ENCODE measurements at regions not wholly inside any gene's neighbourhood (a gene's known extent, or its start where the extent isn't known, plus 50 kb on each side); places are given as distances from the start of the nearest gene placed in this dataset.

DNA sequence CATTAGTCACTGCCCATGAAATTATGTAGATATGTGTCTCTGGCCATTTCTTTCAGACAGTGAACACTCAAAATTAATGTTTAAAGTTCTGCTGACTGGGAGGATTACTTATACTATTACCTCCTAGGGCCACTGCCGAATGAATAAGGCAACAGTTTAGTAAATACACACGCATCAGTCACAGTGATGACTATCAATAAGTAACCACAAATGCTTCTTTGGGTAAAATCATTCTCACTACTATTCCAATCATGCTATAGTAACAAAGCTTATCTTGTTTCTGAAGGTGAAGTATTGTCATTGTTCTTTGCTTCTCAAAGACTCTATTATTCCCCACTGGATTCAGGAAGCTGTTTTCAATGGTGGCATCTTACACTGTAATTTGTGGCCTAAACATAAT, 478.8 kb downstream of the EPHA3 start:
- Histone ChIP-seq H3K9me3 (replicated peaks; ENCODE audit: control insufficient read depth, insufficient read depth, low read length) (no peaks in the 10 kb centered on the region), H3K9ac (replicated peaks; ENCODE audit: extremely low read depth, insufficient read depth, low read length) (no peak overlapping the region), H3K27me3 (ENCODE audit: control insufficient read depth in 2 of 2, insufficient read depth in 2 of 2, low read length in 2 of 2) (no peaks in the 10 kb centered on the region), H3K36me3 (ENCODE audit: control insufficient read depth in 2 of 2, extremely low read depth in 1 of 2, insufficient read depth in 2 of 2, low read length in 2 of 2) (no peaks in the 10 kb centered on the region), H3K9me1 (replicated peaks; ENCODE audit: control insufficient read depth, extremely low read depth, insufficient read depth, low read length) (no peaks in the 10 kb centered on the region), H4K20me1 (replicated peaks; ENCODE audit: control insufficient read depth, extremely low read depth, insufficient read depth, low read length) (no peaks in the 10 kb centered on the region), H3K4me1 (ENCODE audit: control insufficient read depth, extremely low read depth, insufficient read depth, low read length) (no peaks in the 10 kb centered on the region), H3K27ac (ENCODE audit: insufficient read depth, low read depth, low read length) (no peak overlapping the region), H3K4me3 (replicated peaks in 1 of 3; ENCODE audit: insufficient read depth in 1 of 3, low read depth in 1 of 3, low read length in 3 of 3) (no peak overlapping the region), H3K79me2 (ENCODE audit: control insufficient read depth, insufficient read depth, low read length) (no peaks in the 10 kb centered on the region), H3K4me2 (ENCODE audit: insufficient read depth, low read length) (no peak overlapping the region), H2AFZ (ENCODE audit: low read depth, low read length) (no peak overlapping the region)
- intact Hi-C loops (cut with micrococcal nuclease) (no loop called here), dilution Hi-C loops (cut with MboI; ENCODE audit: extremely low pct_ligation_motif_present, low sequenced_read_pairs) (no loop called here)
- BruUV-seq (replicated peaks), result no TSS peak
- DNase-seq (ENCODE audit: low read depth, low spot score), result no peak
- FAIRE-seq, result no peak
- ChIA-PET POLR2A (no interaction called here), CTCF (no interaction called here)
- TF ChIP-seq JUN (IDR thresholded peaks at IDR 0.05; ENCODE audit: borderline replicate concordance, insufficient read depth, insufficient read length, low read depth) (no peak), GATA2 (IDR thresholded peaks at IDR 0.05; ENCODE audit: insufficient read depth, insufficient read length, low read depth, low read length) (no peak), POLR2AphosphoS5 (IDR thresholded peaks at IDR 0.05; ENCODE audit: insufficient read depth, low read depth, low read length) (no peak), MYC (IDR thresholded peaks at IDR 0.05; ENCODE audit: low read depth, low read length) (no peak), FOS (IDR thresholded peaks at IDR 0.05; ENCODE audit: borderline replicate concordance, insufficient read depth, low read length) (no peak), POLR2A (IDR thresholded peaks at IDR 0.05; ENCODE audit: low read depth, low read length) (no peak), EZH2 (IDR thresholded peaks at IDR 0.05; ENCODE audit: borderline replicate concordance, low read depth, low read length, severe bottlenecking) (no peak), MAX (IDR thresholded peaks at IDR 0.05; ENCODE audit: insufficient read depth, insufficient read length) (no peak)
- TF ChIP-seq, protein P1, sequence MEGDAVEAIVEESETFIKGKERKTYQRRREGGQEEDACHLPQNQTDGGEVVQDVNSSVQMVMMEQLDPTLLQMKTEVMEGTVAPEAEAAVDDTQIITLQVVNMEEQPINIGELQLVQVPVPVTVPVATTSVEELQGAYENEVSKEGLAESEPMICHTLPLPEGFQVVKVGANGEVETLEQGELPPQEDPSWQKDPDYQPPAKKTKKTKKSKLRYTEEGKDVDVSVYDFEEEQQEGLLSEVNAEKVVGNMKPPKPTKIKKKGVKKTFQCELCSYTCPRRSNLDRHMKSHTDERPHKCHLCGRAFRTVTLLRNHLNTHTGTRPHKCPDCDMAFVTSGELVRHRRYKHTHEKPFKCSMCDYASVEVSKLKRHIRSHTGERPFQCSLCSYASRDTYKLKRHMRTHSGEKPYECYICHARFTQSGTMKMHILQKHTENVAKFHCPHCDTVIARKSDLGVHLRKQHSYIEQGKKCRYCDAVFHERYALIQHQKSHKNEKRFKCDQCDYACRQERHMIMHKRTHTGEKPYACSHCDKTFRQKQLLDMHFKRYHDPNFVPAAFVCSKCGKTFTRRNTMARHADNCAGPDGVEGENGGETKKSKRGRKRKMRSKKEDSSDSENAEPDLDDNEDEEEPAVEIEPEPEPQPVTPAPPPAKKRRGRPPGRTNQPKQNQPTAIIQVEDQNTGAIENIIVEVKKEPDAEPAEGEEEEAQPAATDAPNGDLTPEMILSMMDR (IDR thresholded peaks at IDR 0.05; ENCODE audit: extremely low read depth in 1 of 2, insufficient read depth in 1 of 2, low read depth in 1 of 2, low read length in 2 of 2), result no peak

Measured in endothelial cell of umbilical vein (primary cell).